HepG2 (cell line): ENCODE measurements at regions not wholly inside any gene's neighbourhood (a gene's known extent, or its start where the extent isn't known, plus 50 kb on each side); places are given as distances from the start of the nearest gene placed in this dataset.

Experiments used
- CBX2 ChIP-seq, 2 experiments: fragments of 200-600 bp in 1 of 2; sonication (generic); formaldehyde crosslinking in 1 of 2; IDR thresholded peaks; 2 replicates each; pipeline versions ENCODE4 v1.7.0 to v1.8.1; 2018 to 2022; ENCODE audit warnings: low read depth in 2 of 2, low read length in 1 of 2, mild to moderate bottlenecking in 1 of 2, missing genetic modification reagents in 1 of 2
- MAFF ChIP-seq: IDR thresholded peaks from 2 replicates; pipeline ENCODE4 v1.6.1; 2011; ENCODE audit warnings: low read depth, low read length, improper control_type of control experiment
- SP1 ChIP-seq, 2 experiments: fragments of 450-650 bp in 1 of 2; sonication (generic) in 1 of 2; formaldehyde crosslinking in 1 of 2; IDR thresholded peaks; 2 replicates each; pipeline versions ENCODE4 v1.4.0 to v1.6.1; 2016 to 2020; ENCODE audit warnings: missing genetic modification reagents in 1 of 2
- SP4 ChIP-seq: sonication (generic); formaldehyde crosslinking; IDR thresholded peaks from 2 replicates; pipeline ENCODE4 v1.8.1; 2023; ENCODE audit warnings: mild to moderate bottlenecking, missing genetic modification reagents
- SRF ChIP-seq: IDR thresholded peaks from 2 replicates; pipeline ENCODE4 v1.6.1; 2011; ENCODE audit warnings: mild to moderate bottlenecking, low read depth, low read length, moderate library complexity
- ZBTB7A ChIP-seq: sonication (generic); formaldehyde crosslinking; IDR thresholded peaks from 2 replicates; pipeline ENCODE4 v1.8.0; 2022; ENCODE audit warnings: mild to moderate bottlenecking, missing genetic modification reagents
- ZNF776 ChIP-seq: sonication (generic); formaldehyde crosslinking; IDR thresholded peaks from 2 replicates; pipeline ENCODE4 v1.4.0; 2020; ENCODE audit warnings: mild to moderate bottlenecking, missing genetic modification reagents
- TF ChIP-seq, protein P1 (sequence below): sonication (generic); formaldehyde crosslinking; IDR thresholded peaks from 2 replicates; pipeline ENCODE4 v1.5.0; 2020; ENCODE audit warnings: mild to moderate bottlenecking, missing genetic modification reagents, moderate library complexity

DNA sequence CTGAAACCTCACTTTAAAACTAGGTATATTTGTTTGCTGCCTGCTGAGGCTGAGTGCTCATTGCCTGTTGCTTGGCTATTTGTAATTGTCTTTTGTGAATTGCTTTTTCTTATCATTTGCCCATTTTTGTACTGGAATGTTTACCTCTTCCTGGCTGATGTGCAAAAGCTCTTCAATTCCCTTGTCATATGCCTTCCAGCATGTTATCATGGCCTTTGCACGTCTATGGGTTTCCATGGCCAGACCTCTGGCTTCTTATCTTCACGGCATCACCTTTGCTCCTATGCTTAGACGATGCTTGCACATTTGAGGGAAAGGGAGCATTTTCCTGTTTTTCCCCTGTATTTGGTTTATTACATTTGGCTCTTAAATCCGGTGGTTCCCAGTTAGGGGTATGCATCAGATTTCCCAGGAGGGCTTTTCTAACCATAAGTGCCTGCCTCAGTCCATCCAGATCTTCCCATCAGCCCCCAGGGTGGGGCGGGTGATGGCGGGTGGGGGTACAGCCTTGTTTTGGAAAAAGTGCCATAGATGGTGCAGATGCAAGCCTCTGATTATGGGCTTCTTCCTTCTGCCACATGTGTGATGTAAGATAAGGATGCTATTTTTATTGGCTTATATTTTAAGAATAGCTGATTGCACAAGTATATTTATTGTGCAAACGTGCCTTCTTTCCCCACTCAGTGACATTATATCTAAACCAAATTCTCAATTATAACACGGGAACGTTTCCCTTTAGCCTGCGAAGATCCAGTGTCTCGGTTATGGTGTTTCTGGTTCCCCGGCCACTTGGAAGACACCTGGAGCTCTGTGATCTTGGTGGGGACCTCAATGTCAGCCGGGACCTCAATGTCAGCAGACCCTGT lies 70.6 kb upstream of the SEPTIN5 start:
- no peak for TF ChIP-seq ZNF776 (CRISPR knock-in tag)
- no peak for TF ChIP-seq CBX2 (IDR thresholded peaks at IDR 0.05; ENCODE audit: low read depth, low read length)
- no peak for TF ChIP-seq CBX2 (CRISPR knock-in tag; IDR thresholded peaks at IDR 0.05; ENCODE audit: low read depth)
- TF ChIP-seq, protein P1, sequence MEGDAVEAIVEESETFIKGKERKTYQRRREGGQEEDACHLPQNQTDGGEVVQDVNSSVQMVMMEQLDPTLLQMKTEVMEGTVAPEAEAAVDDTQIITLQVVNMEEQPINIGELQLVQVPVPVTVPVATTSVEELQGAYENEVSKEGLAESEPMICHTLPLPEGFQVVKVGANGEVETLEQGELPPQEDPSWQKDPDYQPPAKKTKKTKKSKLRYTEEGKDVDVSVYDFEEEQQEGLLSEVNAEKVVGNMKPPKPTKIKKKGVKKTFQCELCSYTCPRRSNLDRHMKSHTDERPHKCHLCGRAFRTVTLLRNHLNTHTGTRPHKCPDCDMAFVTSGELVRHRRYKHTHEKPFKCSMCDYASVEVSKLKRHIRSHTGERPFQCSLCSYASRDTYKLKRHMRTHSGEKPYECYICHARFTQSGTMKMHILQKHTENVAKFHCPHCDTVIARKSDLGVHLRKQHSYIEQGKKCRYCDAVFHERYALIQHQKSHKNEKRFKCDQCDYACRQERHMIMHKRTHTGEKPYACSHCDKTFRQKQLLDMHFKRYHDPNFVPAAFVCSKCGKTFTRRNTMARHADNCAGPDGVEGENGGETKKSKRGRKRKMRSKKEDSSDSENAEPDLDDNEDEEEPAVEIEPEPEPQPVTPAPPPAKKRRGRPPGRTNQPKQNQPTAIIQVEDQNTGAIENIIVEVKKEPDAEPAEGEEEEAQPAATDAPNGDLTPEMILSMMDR (CRISPR knock-in tag) = no peak
- TF ChIP-seq SP1 (IDR thresholded peaks at IDR 0.05) = no peak
- no peak for TF ChIP-seq SP1 (CRISPR knock-in tag; IDR thresholded peaks at IDR 0.05)
- TF ChIP-seq SRF = no peak
- no peak for TF ChIP-seq SP4
- no peak for TF ChIP-seq ZBTB7A
- TF ChIP-seq MAFF = no peak
